Adrenal gland (tissue), 9 donors: ENCODE measurements at regions not wholly inside any gene's neighbourhood (a gene's known extent, or its start where the extent isn't known, plus 50 kb on each side); places are given as distances from the start of the nearest gene placed in this dataset.

Experiments used
- DNase-seq, 7 donors: peaks; one replicate each; pipeline ENCODE4 v3.0.0-alpha.2; 2019 to 2020
- H3K27ac ChIP-seq, 5 donors: fragments of 200-600 bp; sonication (generic) in 4 of 5; 1 replicate in 3 of 5; 2 replicates in 2 of 5; pipeline versions ENCODE4 v1.5.1 to v1.8.0; 2016 to 2020; ENCODE audit warnings: mild to moderate bottlenecking in 1 of 5
- H3K27me3 ChIP-seq: fragments of 200-600 bp; 2 replicates; pipeline ENCODE4 v1.8.0; 2021
- H3K36me3 ChIP-seq, 2 donors: fragments of 200-600 bp; replicated peaks in 1 of 2; 1 replicate in 1 of 2; 2 replicates in 1 of 2; pipeline versions ENCODE4 v1.5.1 to v1.8.0; 2018 to 2022
- H3K4me1 ChIP-seq, 2 donors: fragments of 200-600 bp; replicated peaks in 1 of 2; 1 replicate in 1 of 2; 2 replicates in 1 of 2; pipeline versions ENCODE4 v1.5.1 to v1.8.0; 2018 to 2021
- H3K4me3 ChIP-seq, 4 donors: fragments of 200-600 bp; sonication (generic) in 3 of 4; one replicate each; pipeline ENCODE4 v1.5.1; 2016 to 2018
- H3K9me3 ChIP-seq, 3 donors: fragments of 200-600 bp; sonication (generic) in 1 of 3; replicated peaks in 1 of 3; 1 replicate in 2 of 3; 2 replicates in 1 of 3; pipeline versions ENCODE4 v1.5.1 to v1.8.0; 2016 to 2021
- CTCF ChIP-seq, 6 experiments: fragments of 450-650 bp in 4 of 6; fragments of 200-600 bp in 2 of 6; sonication (generic) in 1 of 6; IDR thresholded peaks; 1 replicate in 5 of 6; 2 replicates in 1 of 6; pipeline versions ENCODE4 v1.5.1 to v1.8.0; 2016 to 2021; ENCODE audit warnings: antibody characterized with exemption in 6 of 6, mild to moderate bottlenecking in 2 of 6, moderate library complexity in 1 of 6
- POLR2A ChIP-seq, 2 donors: fragments of 450-650 bp; IDR thresholded peaks; one replicate each; pipeline ENCODE4 v1.6.1; 2017; ENCODE audit warnings: antibody characterized with exemption in 2 of 2, mild to moderate bottlenecking in 2 of 2, moderate library complexity in 1 of 2
- WGBS, 4 donors: extraction: QIAGEN DNeasy Blood & Tissue Kit in 2 of 4; methylation state at CpG; one replicate each; pipeline versions ENCODE4 v1.1.5 to v1.1.7; 2013 to 2017; 5-methylcytosine and 5-hydroxymethylcytosine counted together
- intact Hi-C, 2 donors: fragments of 100-400 bp; cut with DNase I; formaldehyde crosslinking; loops; one replicate each; pipeline versions ENCODE4 v1.14.1 to v1.15.0; 2022 to 2023
- donor health status: healthy with polysubstance abuse.
- donor health status: Bipolar disorder and iron deficiency.
- donor health status: DM: yes; HTN: yes; CAD: no.
- donor health status: DM: no; HTN: no; CAD: no.
- donor health status: DM: no; HTN: no; CAD: no.

- intact Hi-C loops = no loop called here
- no peak for DNase-seq
- Histone ChIP-seq H3K27me3 (no peaks in the 10 kb centered on the region), H3K4me1 (no peaks in the 10 kb centered on the region), H3K9me3 (no peaks in the 10 kb centered on the region), H3K4me3 (no peak overlapping the region), H3K36me3 (no peaks in the 10 kb centered on the region), H3K27ac (no peak overlapping the region)
- TF ChIP-seq CTCF (IDR thresholded peaks at IDR 0.05) = no peak
- no peak for TF ChIP-seq POLR2A (IDR thresholded peaks at IDR 0.05)
- WGBS, 4 donors = 61 to 83% (median 72%) methylated on average over 6 of the region's 6 CpGs
Measured at GRCh38 chr13:111401151-111401550, 80.7 kb downstream of the TEX29 start.

- H3K27me3 ChIP-seq = no peaks in the 10 kb centered on the region
- H3K4me3 ChIP-seq = no peak overlapping the region
- 70 to 88% (median 81%) methylated on average over 9 to 14 of the region's 14 CpGs for WGBS, 4 donors
- H3K9me3 ChIP-seq = no peaks in the 10 kb centered on the region
- H3K36me3 ChIP-seq = no peaks in the 10 kb centered on the region
- DNase-seq = no peak
- no peak overlapping the region for H3K27ac ChIP-seq
- no peak for TF ChIP-seq CTCF (IDR thresholded peaks at IDR 0.05)
- no peak for TF ChIP-seq POLR2A (IDR thresholded peaks at IDR 0.05)
- H3K4me1 ChIP-seq = no peaks in the 10 kb centered on the region
- intact Hi-C loops = no loop called here
Measured at GRCh38 chr13:111401755-111402154, 81.3 kb downstream of the TEX29 start.

GRCh38 chr13:111402441-111402840 is 82.0 kb downstream of the TEX29 start:
- TF ChIP-seq CTCF (IDR thresholded peaks at IDR 0.05) = no peak
- TF ChIP-seq POLR2A (IDR thresholded peaks at IDR 0.05) = no peak

GRCh38 chr13:111403266-111403665 is 82.8 kb downstream of the TEX29 start:
- Histone ChIP-seq H3K4me1 (no peaks in the 10 kb centered on the region), H3K27me3 (no peaks in the 10 kb centered on the region), H3K4me3 (no peak overlapping the region), H3K36me3 (no peaks in the 10 kb centered on the region), H3K27ac (no peak overlapping the region), H3K9me3 (no peaks in the 10 kb centered on the region)
- intact Hi-C loops = no loop called here
- 67 to 91% (median 87%) methylated on average over 4 to 10 of the region's 10 CpGs for WGBS, 4 donors
- no peak for DNase-seq
- no peak for TF ChIP-seq CTCF (IDR thresholded peaks at IDR 0.05)
- TF ChIP-seq POLR2A (IDR thresholded peaks at IDR 0.05) = no peak

More at GRCh38 chr13:111402441-111402840, 82.0 kb downstream of the TEX29 start:
- H3K27me3 ChIP-seq = no peaks in the 10 kb centered on the region
- H3K4me1 ChIP-seq = no peaks in the 10 kb centered on the region
- no peaks in the 10 kb centered on the region for H3K9me3 ChIP-seq
- H3K36me3 ChIP-seq = no peaks in the 10 kb centered on the region
- 81 to 91% (median 86%) methylated on average over 15 of the region's 15 CpGs for WGBS, 4 donors
- intact Hi-C loops = no loop called here
- no peak for DNase-seq
- no peak overlapping the region for H3K4me3 ChIP-seq
- no peak overlapping the region for H3K27ac ChIP-seq
